ENCODE measurements at regions not wholly inside any gene's neighbourhood (a gene's known extent, or its start where the extent isn't known, plus 50 kb on each side); places are given as distances from the start of the nearest gene placed in this dataset.

DNA sequence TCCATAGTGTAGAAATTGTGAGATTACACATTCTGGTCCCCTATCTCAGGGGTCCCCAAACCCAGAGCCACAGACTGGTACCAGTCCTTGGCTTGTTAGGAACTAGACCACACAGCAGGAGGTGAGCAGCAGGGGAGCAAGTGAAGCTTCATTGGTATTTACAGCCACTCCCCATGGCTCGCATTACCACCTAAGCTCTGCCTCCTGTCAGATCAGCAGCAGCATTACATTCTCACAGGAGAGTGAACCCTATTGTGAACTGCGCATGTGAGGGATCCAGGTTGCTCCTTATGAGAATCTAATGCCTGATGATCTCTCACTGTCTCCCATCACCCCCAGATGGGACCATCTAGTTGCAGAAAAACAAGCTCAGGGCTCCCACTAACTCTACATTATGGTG is 229.7 kb upstream of the IRF2BP2 start:
- Histone ChIP-seq H3K4me1 (ENCODE audit: control insufficient read depth, extremely low read depth, insufficient read depth, low read length) (no peaks in the 10 kb centered on the region), H3K4me3 (ENCODE audit: control insufficient read depth in 2 of 3, extremely low read depth in 1 of 3, insufficient read depth in 2 of 3, low read depth in 1 of 3, low read length in 3 of 3) (no peak overlapping the region), H3K9me3 (ENCODE audit: control insufficient read depth, low read depth, low read length) (no peaks in the 10 kb centered on the region), H4K20me1 (ENCODE audit: control insufficient read depth, extremely low read depth, insufficient read depth, low read length) (no peaks in the 10 kb centered on the region), H3K9ac (ENCODE audit: control insufficient read depth, extremely low read depth, insufficient read depth, low read length) (no peak overlapping the region), H3K36me3 (ENCODE audit: control insufficient read depth in 2 of 2, extremely low read depth in 1 of 2, insufficient read depth in 2 of 2, low read length in 2 of 2) (no peaks in the 10 kb centered on the region), H3K4me2 (ENCODE audit: control insufficient read depth, extremely low read depth, insufficient read depth, low read depth, low read length) (no peak overlapping the region), H3K27me3 (ENCODE audit: control insufficient read depth, extremely low read depth, insufficient read depth, low read length) (no peaks in the 10 kb centered on the region), H3K79me2 (ENCODE audit: control insufficient read depth, insufficient read depth, low read length) (no peaks in the 10 kb centered on the region), H2AFZ (ENCODE audit: control insufficient read depth, low read length) (no peak overlapping the region), H3K9me1 (ENCODE audit: control insufficient read depth, extremely low read depth, insufficient read depth, low read length) (no peaks in the 10 kb centered on the region), H3K27ac (ENCODE audit: control insufficient read depth, insufficient read depth, low read length) (no peak overlapping the region)
- TF ChIP-seq, protein P1, sequence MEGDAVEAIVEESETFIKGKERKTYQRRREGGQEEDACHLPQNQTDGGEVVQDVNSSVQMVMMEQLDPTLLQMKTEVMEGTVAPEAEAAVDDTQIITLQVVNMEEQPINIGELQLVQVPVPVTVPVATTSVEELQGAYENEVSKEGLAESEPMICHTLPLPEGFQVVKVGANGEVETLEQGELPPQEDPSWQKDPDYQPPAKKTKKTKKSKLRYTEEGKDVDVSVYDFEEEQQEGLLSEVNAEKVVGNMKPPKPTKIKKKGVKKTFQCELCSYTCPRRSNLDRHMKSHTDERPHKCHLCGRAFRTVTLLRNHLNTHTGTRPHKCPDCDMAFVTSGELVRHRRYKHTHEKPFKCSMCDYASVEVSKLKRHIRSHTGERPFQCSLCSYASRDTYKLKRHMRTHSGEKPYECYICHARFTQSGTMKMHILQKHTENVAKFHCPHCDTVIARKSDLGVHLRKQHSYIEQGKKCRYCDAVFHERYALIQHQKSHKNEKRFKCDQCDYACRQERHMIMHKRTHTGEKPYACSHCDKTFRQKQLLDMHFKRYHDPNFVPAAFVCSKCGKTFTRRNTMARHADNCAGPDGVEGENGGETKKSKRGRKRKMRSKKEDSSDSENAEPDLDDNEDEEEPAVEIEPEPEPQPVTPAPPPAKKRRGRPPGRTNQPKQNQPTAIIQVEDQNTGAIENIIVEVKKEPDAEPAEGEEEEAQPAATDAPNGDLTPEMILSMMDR (optimal IDR thresholded peaks at IDR 0.05 in 1 of 3, IDR thresholded peaks at IDR 0.05 in 1 of 3, conservative IDR thresholded peaks at IDR 0.05 in 1 of 3; ENCODE audit: extremely low read depth in 1 of 3, insufficient read depth in 2 of 3, low read length in 3 of 3) = no peak
- TF ChIP-seq EZH2 (IDR thresholded peaks at IDR 0.05; ENCODE audit: low read length) = no peak
- no peak for FAIRE-seq
- DNase-seq (ENCODE audit: low read depth, low spot score) = no peak
- dilution Hi-C loops (cut with MboI; ENCODE audit: extremely low pct_ligation_motif_present, low sequenced_read_pairs) = no loop called here

DNA sequence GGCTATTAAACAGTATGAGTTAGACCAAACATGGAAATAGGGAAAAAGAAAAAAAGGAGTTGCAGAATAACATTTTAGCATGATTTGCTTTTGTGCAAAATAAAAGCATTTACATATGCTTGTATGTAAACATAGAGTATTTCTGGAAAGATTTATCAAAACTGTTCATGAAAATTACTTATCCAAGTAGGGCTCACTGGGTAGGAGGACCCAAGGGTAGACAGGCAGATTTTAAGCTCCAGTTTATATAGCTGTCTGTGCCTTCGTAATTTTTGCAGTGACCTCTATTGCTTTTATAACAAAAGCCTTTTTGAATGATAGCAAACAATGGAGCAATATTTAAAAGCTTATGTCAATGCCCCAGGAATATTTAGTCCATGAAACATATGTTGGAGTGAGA is 228.8 kb upstream of the IRF2BP2 start:
- TF ChIP-seq, protein P1 (optimal IDR thresholded peaks at IDR 0.05 in 1 of 3, IDR thresholded peaks at IDR 0.05 in 1 of 3, conservative IDR thresholded peaks at IDR 0.05 in 1 of 3; ENCODE audit: extremely low read depth in 1 of 3, insufficient read depth in 2 of 3, low read length in 3 of 3) = no peak
- no peak for TF ChIP-seq EZH2 (IDR thresholded peaks at IDR 0.05; ENCODE audit: low read length)
- dilution Hi-C loops (cut with MboI; ENCODE audit: extremely low pct_ligation_motif_present, low sequenced_read_pairs) = no loop called here
- Histone ChIP-seq H3K9ac (ENCODE audit: control insufficient read depth, extremely low read depth, insufficient read depth, low read length) (no peak overlapping the region), H3K9me3 (ENCODE audit: control insufficient read depth, low read depth, low read length) (no peaks in the 10 kb centered on the region), H3K9me1 (ENCODE audit: control insufficient read depth, extremely low read depth, insufficient read depth, low read length) (no peaks in the 10 kb centered on the region), H4K20me1 (ENCODE audit: control insufficient read depth, extremely low read depth, insufficient read depth, low read length) (no peaks in the 10 kb centered on the region), H3K4me3 (ENCODE audit: control insufficient read depth in 2 of 3, extremely low read depth in 1 of 3, insufficient read depth in 2 of 3, low read depth in 1 of 3, low read length in 3 of 3) (no peak overlapping the region), H2AFZ (ENCODE audit: control insufficient read depth, low read length) (no peak overlapping the region), H3K27me3 (ENCODE audit: control insufficient read depth, extremely low read depth, insufficient read depth, low read length) (no peaks in the 10 kb centered on the region), H3K4me1 (ENCODE audit: control insufficient read depth, extremely low read depth, insufficient read depth, low read length) (no peaks in the 10 kb centered on the region), H3K36me3 (ENCODE audit: control insufficient read depth in 2 of 2, extremely low read depth in 1 of 2, insufficient read depth in 2 of 2, low read length in 2 of 2) (no peaks in the 10 kb centered on the region), H3K4me2 (ENCODE audit: control insufficient read depth, extremely low read depth, insufficient read depth, low read depth, low read length) (no peak overlapping the region), H3K27ac (ENCODE audit: control insufficient read depth, insufficient read depth, low read length) (no peak overlapping the region), H3K79me2 (ENCODE audit: control insufficient read depth, insufficient read depth, low read length) (no peaks in the 10 kb centered on the region)
- no peak for FAIRE-seq
- DNase-seq (ENCODE audit: low read depth, low spot score) = no peak
